ENCODE measurements at regions not wholly inside any gene's neighbourhood (a gene's known extent, or its start where the extent isn't known, plus 50 kb on each side); places are given as distances from the start of the nearest gene placed in this dataset.

- DNase-seq (ENCODE audit: low read depth) = no peak
Measured at GRCh38 chr1:87560601-87561360, 232.1 kb downstream of the LMO4 start.

GRCh38 chr1:87563211-87563610, 234.5 kb downstream of the LMO4 start:
- no peak for DNase-seq (ENCODE audit: low read depth)

- DNase-seq (ENCODE audit: low read depth) = no peak
Measured at GRCh38 chr1:87565861-87566260, 237.2 kb downstream of the LMO4 start.

GRCh38 chr1:87568005-87568404, 239.3 kb downstream of the LMO4 start:
- DNase-seq (ENCODE audit: low read depth) = no peak

GRCh38 chr1:87568911-87569310, 240.2 kb downstream of the LMO4 start:
- DNase-seq (ENCODE audit: low read depth) = no peak

GRCh38 chr1:87572008-87572407, 243.3 kb downstream of the LMO4 start:
- DNase-seq (ENCODE audit: low read depth) = no peak

GRCh38 chr1:87572891-87573290, 244.2 kb downstream of the LMO4 start:
- DNase-seq (ENCODE audit: low read depth) = no peak

- no peak for DNase-seq (ENCODE audit: low read depth)
Measured at GRCh38 chr1:87575528-87575927, 246.8 kb downstream of the LMO4 start.

- no peak for DNase-seq (ENCODE audit: low read depth)
Measured at GRCh38 chr1:87578464-87578863, 249.8 kb downstream of the LMO4 start.

GRCh38 chr1:87583459-87583858, 254.8 kb downstream of the LMO4 start:
- DNase-seq (ENCODE audit: low read depth) = no peak

- no peak for DNase-seq (ENCODE audit: low read depth)
Measured at GRCh38 chr1:87584586-87584985, 255.9 kb downstream of the LMO4 start.

GRCh38 chr1:87586501-87586900, 257.8 kb downstream of the LMO4 start:
- no peak for DNase-seq (ENCODE audit: low read depth)

- DNase-seq (ENCODE audit: low read depth) = no peak
Measured at GRCh38 chr1:87588495-87588894, 259.8 kb downstream of the LMO4 start.

GRCh38 chr1:87591492-87591891, 262.8 kb downstream of the LMO4 start:
- DNase-seq (ENCODE audit: low read depth) = no peak

GRCh38 chr1:87592156-87592555, 263.5 kb downstream of the LMO4 start:
- no peak for DNase-seq (ENCODE audit: low read depth)

- DNase-seq (ENCODE audit: low read depth) = no peak
Measured at GRCh38 chr1:87594736-87595383, 266.2 kb downstream of the LMO4 start.

GRCh38 chr1:87595384-87595781, 266.7 kb downstream of the LMO4 start:
- DNase-seq (ENCODE audit: low read depth) = no peak

GRCh38 chr1:87598429-87598828, 269.7 kb downstream of the LMO4 start:
- DNase-seq (ENCODE audit: low read depth) = no peak

GRCh38 chr1:87599569-87599968, 270.9 kb downstream of the LMO4 start:
- DNase-seq (ENCODE audit: low read depth) = no peak

- no peak for DNase-seq (ENCODE audit: low read depth)
Measured at GRCh38 chr1:87600055-87600850, 271.6 kb downstream of the LMO4 start.

GRCh38 chr1:87600854-87601253, 272.2 kb downstream of the LMO4 start:
- no peak for DNase-seq (ENCODE audit: low read depth)

- DNase-seq (ENCODE audit: low read depth) = no peak
Measured at GRCh38 chr1:87603626-87604025, 274.9 kb downstream of the LMO4 start.

GRCh38 chr1:87612956-87613355, 284.3 kb downstream of the LMO4 start:
- DNase-seq (ENCODE audit: low read depth) = no peak
